Stimulated activated CD8-positive, alpha-beta memory T cell treated with anti-CD3 and anti-CD28 coated beads, Interleukin-15, amount 100 ng/mL, for 48 hours (primary cell): ENCODE measurements at regions not wholly inside any gene's neighbourhood (a gene's known extent, or its start where the extent isn't known, plus 50 kb on each side); places are given as distances from the start of the nearest gene placed in this dataset.

Source experiments
- DNase-seq, 2 donors: peaks; one replicate each; pipeline ENCODE4 v3.0.0-alpha.2; 2020; ENCODE audit warnings: low read depth in 2 of 2

- DNase-seq: no peak
Observed at GRCh38 chr22:48528221-48528915, 1299.3 kb downstream of the BRD1 start.

GRCh38 chr22:48523761-48524160 lies 1303.9 kb downstream of the BRD1 start:
- no peak for DNase-seq

GRCh38 chr22:48523091-48523490 lies 1304.6 kb downstream of the BRD1 start:
- DNase-seq: no peak

GRCh38 chr22:48522271-48522670 lies 1305.4 kb downstream of the BRD1 start:
- no peak for DNase-seq

GRCh38 chr22:48520884-48521588 lies 1306.6 kb downstream of the BRD1 start:
- DNase-seq: no peak

- DNase-seq: no peak
Observed at GRCh38 chr22:48520207-48520606, 1307.5 kb downstream of the BRD1 start.

- DNase-seq: no peak
Observed at GRCh38 chr22:48517039-48518030, 1310.3 kb downstream of the BRD1 start.

- DNase-seq: no peak
Observed at GRCh38 chr22:48516571-48516970, 1311.1 kb downstream of the BRD1 start.

GRCh38 chr22:48515571-48516200 lies 1312.0 kb downstream of the BRD1 start:
- DNase-seq: no peak

- DNase-seq: no peak
Observed at GRCh38 chr22:48513929-48514328, 1313.7 kb downstream of the BRD1 start.

- no peak for DNase-seq
Observed at GRCh38 chr22:48513446-48513845, 1314.2 kb downstream of the BRD1 start.

GRCh38 chr22:48511781-48512327 lies 1315.8 kb downstream of the BRD1 start:
- no peak for DNase-seq

GRCh38 chr22:48511211-48511610 lies 1316.5 kb downstream of the BRD1 start:
- no peak for DNase-seq

- DNase-seq: no peak
Observed at GRCh38 chr22:48510599-48510998, 1317.1 kb downstream of the BRD1 start.

- no peak for DNase-seq
Observed at GRCh38 chr22:48507595-48508350, 1319.9 kb downstream of the BRD1 start.

GRCh38 chr22:48507171-48507570 lies 1320.5 kb downstream of the BRD1 start:
- no peak for DNase-seq

GRCh38 chr22:48506506-48507145 lies 1321.0 kb downstream of the BRD1 start:
- no peak for DNase-seq

- no peak for DNase-seq
Observed at GRCh38 chr22:48505891-48506290, 1321.8 kb downstream of the BRD1 start.

GRCh38 chr22:48504519-48505140 lies 1323.0 kb downstream of the BRD1 start:
- DNase-seq: no peak

GRCh38 chr22:48503876-48504275 lies 1323.8 kb downstream of the BRD1 start:
- no peak for DNase-seq
